H1 (cell line): ENCODE measurements at regions not wholly inside any gene's neighbourhood (a gene's known extent, or its start where the extent isn't known, plus 50 kb on each side); places are given as distances from the start of the nearest gene placed in this dataset.

ENCODE experiments used
- CTCF ChIA-PET: fragments of 300-600 bp; sonication (Branson Sonifier 250); formaldehyde crosslinking; loops from one replicate; lab custom pipeline; 2021; ENCODE audit not compliant: partially characterized antibody; lab: Charles Lee
- POLR2A ChIA-PET: fragments of 300-600 bp; sonication (Branson Sonifier 250); formaldehyde crosslinking; loops from one replicate; lab custom pipeline; 2021; ENCODE audit warnings: inconsistent platforms; ENCODE audit not compliant: partially characterized antibody; lab: Charles Lee
- DNase-seq, 2 experiments: peaks; one replicate each; pipeline versions ENCODE4 v3.0.0 to v3.0.0-alpha.2; 2010 to 2022; ENCODE audit warnings: low spot score in 2 of 2, low read depth in 1 of 2, mixed read lengths in 1 of 2
- FAIRE-seq: peaks from 2 replicates; lab custom pipeline; 2011; peaks lifted over from hg19 to GRCh38; lab: Jason Lieb, UNC
- H2AFZ ChIP-seq: 2 replicates; pipeline ENCODE4 v1.8.1; 2012; ENCODE audit warnings: low read length, inconsistent platforms
- H2AK5ac ChIP-seq: 2 replicates; pipeline ENCODE4 v1.6.1; 2013; ENCODE audit warnings: low read depth, low read length
- H2BK120ac ChIP-seq: replicated peaks from 2 replicates; pipeline ENCODE3; 2013; ENCODE audit warnings: low read depth, low read length, inconsistent platforms
- H2BK12ac ChIP-seq: 2 replicates; pipeline ENCODE4 v1.6.1; 2013; ENCODE audit warnings: low read depth, low read length
- H2BK15ac ChIP-seq: 2 replicates; pipeline ENCODE4 v1.6.1; 2013; ENCODE audit warnings: low read length
- H2BK20ac ChIP-seq: 2 replicates; pipeline ENCODE4 v1.6.1; 2013; ENCODE audit warnings: low read length
- H2BK5ac ChIP-seq: 2 replicates; pipeline ENCODE4 v1.6.1; 2013; ENCODE audit warnings: low read depth, low read length
- H3K14ac ChIP-seq: 2 replicates; pipeline ENCODE4 v1.6.1; 2013; ENCODE audit warnings: inconsistent platforms; ENCODE audit not compliant: insufficient read length
- H3K18ac ChIP-seq: 2 replicates; pipeline ENCODE4 v1.6.1; 2013; ENCODE audit warnings: low read length; ENCODE audit errors: extremely low read depth
- H3K23ac ChIP-seq: 2 replicates; pipeline ENCODE4 v1.6.1; 2013; ENCODE audit warnings: inconsistent platforms; ENCODE audit not compliant: insufficient read length
- H3K23me2 ChIP-seq: 2 replicates; pipeline ENCODE4 v1.6.1; 2013; ENCODE audit warnings: low read depth, low read length
- H3K27ac ChIP-seq: 2 replicates; pipeline ENCODE4 v1.6.1; 2011; ENCODE audit warnings: low read depth, low read length, inconsistent platforms
- H3K27me3 ChIP-seq, 4 experiments: replicated peaks in 1 of 4; 1 replicate in 1 of 4; 2 replicates in 3 of 4; pipeline versions ENCODE4 v1.6.1 to v1.8.1; 2011 to 2013; ENCODE audit warnings: low read length in 3 of 4, mild to moderate bottlenecking in 3 of 4, inconsistent platforms in 2 of 4, mixed read lengths in 2 of 4, moderate library complexity in 1 of 4; ENCODE audit not compliant: control insufficient read depth in 3 of 4, insufficient read depth in 3 of 4; ENCODE audit errors: extremely low read depth in 1 of 4
- H3K36me3 ChIP-seq, 4 experiments: 2 replicates each; pipeline versions ENCODE4 v1.6.1 to v1.8.1; 2011 to 2013; ENCODE audit warnings: mild to moderate bottlenecking in 4 of 4, low read length in 3 of 4, moderate library complexity in 2 of 4, control low read depth in 1 of 4, inconsistent platforms in 1 of 4; ENCODE audit not compliant: insufficient read depth in 4 of 4, control insufficient read depth in 2 of 4
- H3K4ac ChIP-seq: replicated peaks from 2 replicates; pipeline ENCODE3; 2013; ENCODE audit warnings: low read length, low read depth, mixed read lengths, inconsistent platforms; ENCODE audit not compliant: insufficient read length
- H3K4me1 ChIP-seq, 4 experiments: replicated peaks in 1 of 4; 1 replicate in 1 of 4; 2 replicates in 3 of 4; pipeline versions ENCODE4 v1.6.1 to v1.8.1; 2011 to 2013; ENCODE audit warnings: low read length in 3 of 4, inconsistent platforms in 2 of 4, mixed read lengths in 1 of 4; ENCODE audit not compliant: insufficient read depth in 4 of 4, control insufficient read depth in 3 of 4
- H3K4me2 ChIP-seq, 2 experiments: 2 replicates each; pipeline versions ENCODE4 v1.6.1 to v1.8.1; 2011 to 2013; ENCODE audit warnings: low read depth in 2 of 2, low read length in 2 of 2, control low read depth in 1 of 2, inconsistent platforms in 1 of 2, mild to moderate bottlenecking in 1 of 2; ENCODE audit not compliant: insufficient read depth in 1 of 2
- H3K4me3 ChIP-seq, 4 experiments: fragments of 200-600, 300-600 bp in 1 of 4; sonication (generic), shearing (Covaris generic), sonication (Bioruptor Twin) in 1 of 4; 2 replicates each; pipeline versions ENCODE4 v1.5.1 to v1.8.1; 2011 to 2016; ENCODE audit warnings: low read length in 4 of 4, low read depth in 3 of 4, control low read depth in 2 of 4, inconsistent platforms in 2 of 4, mild to moderate bottlenecking in 2 of 4, mixed read lengths in 1 of 4, moderate library complexity in 1 of 4; ENCODE audit not compliant: insufficient read depth in 2 of 4; ENCODE audit errors: extremely low read depth in 1 of 4
- H3K56ac ChIP-seq: replicated peaks from 2 replicates; pipeline ENCODE3; 2013; ENCODE audit warnings: low read depth, mild to moderate bottlenecking, mixed read lengths, low read length, inconsistent platforms; ENCODE audit not compliant: insufficient read length
- H3K79me1 ChIP-seq: 2 replicates; pipeline ENCODE4 v1.6.1; 2013; ENCODE audit warnings: low read depth, low read length, control low read depth
- H3K79me2 ChIP-seq, 2 experiments: 2 replicates each; pipeline versions ENCODE4 v1.6.1 to v1.8.1; 2012 to 2013; ENCODE audit warnings: low read length in 2 of 2, mild to moderate bottlenecking in 2 of 2, inconsistent platforms in 1 of 2; ENCODE audit not compliant: insufficient read depth in 2 of 2, control insufficient read depth in 1 of 2
- H3K9ac ChIP-seq, 4 experiments: replicated peaks in 1 of 4; 1 replicate in 1 of 4; 2 replicates in 3 of 4; pipeline versions ENCODE4 v1.6.1 to v1.8.1; 2011 to 2013; ENCODE audit warnings: low read depth in 3 of 4, low read length in 3 of 4, control low read depth in 2 of 4, mild to moderate bottlenecking in 2 of 4, moderate library complexity in 2 of 4, inconsistent platforms in 1 of 4; ENCODE audit errors: extremely low read depth in 1 of 4
- H3K9me3 ChIP-seq, 2 experiments: 2 replicates each; pipeline versions ENCODE4 v1.6.1 to v1.8.1; 2012 to 2013; ENCODE audit warnings: mild to moderate bottlenecking in 2 of 2, moderate library complexity in 2 of 2, control low read depth in 1 of 2, inconsistent platforms in 1 of 2, low read depth in 1 of 2, low read length in 1 of 2, mixed read lengths in 1 of 2; ENCODE audit not compliant: insufficient read depth in 2 of 2
- H4K20me1 ChIP-seq, 2 experiments: replicated peaks in 1 of 2; 2 replicates each; pipeline versions ENCODE3 to v1.8.1; 2011 to 2013; ENCODE audit warnings: inconsistent platforms in 2 of 2, low read length in 2 of 2, mild to moderate bottlenecking in 1 of 2; ENCODE audit not compliant: insufficient read depth in 2 of 2, control insufficient read depth in 1 of 2
- H4K5ac ChIP-seq: 2 replicates; pipeline ENCODE4 v1.6.1; 2013; ENCODE audit warnings: low read length, low read depth, mixed read lengths, inconsistent platforms; ENCODE audit not compliant: insufficient read length
- H4K8ac ChIP-seq: 2 replicates; pipeline ENCODE4 v1.8.0; 2013; ENCODE audit warnings: mild to moderate bottlenecking, moderate library complexity, low read length, inconsistent platforms; ENCODE audit not compliant: insufficient read depth; ENCODE audit errors: extremely low read depth
- H4K91ac ChIP-seq: replicated peaks from 2 replicates; pipeline ENCODE3; 2013; ENCODE audit warnings: low read length, mixed read lengths, inconsistent platforms; ENCODE audit not compliant: insufficient read length
- NANOG ChIP-seq: IDR thresholded peaks from 2 replicates; pipeline ENCODE4 v1.6.1; 2011; ENCODE audit warnings: low read length, low read depth, mild to moderate bottlenecking, inconsistent platforms; ENCODE audit not compliant: insufficient read depth, poor library complexity, severe bottlenecking
- TAF1 ChIP-seq: IDR thresholded peaks from 2 replicates; pipeline ENCODE4 v1.6.1; 2011; ENCODE audit warnings: mild to moderate bottlenecking, low read depth, low read length
- WGBS, 2 experiments: shearing (Covaris generic) in 1 of 2; methylation state at CpG; one replicate each; pipeline versions ENCODE4 v1.1.6 to v1.1.7; 2013 to 2015; ENCODE audit warnings: low lambda C conversion rate in 2 of 2, mixed read lengths in 2 of 2, inconsistent platforms in 1 of 2, low coverage in 1 of 2, missing lambda C conversion rate in 1 of 2; ENCODE audit not compliant: insufficient replicate concordance in 2 of 2, insufficient coverage in 1 of 2, insufficient read length in 1 of 2; ENCODE audit errors: extremely low coverage in 1 of 2, missing lambda C conversion rate in 1 of 2; 5-methylcytosine and 5-hydroxymethylcytosine counted together
- TF ChIP-seq, protein P1 (sequence below): IDR thresholded peaks from 2 replicates; pipeline ENCODE4 v1.6.1; 2012; ENCODE audit warnings: inconsistent platforms

DNA sequence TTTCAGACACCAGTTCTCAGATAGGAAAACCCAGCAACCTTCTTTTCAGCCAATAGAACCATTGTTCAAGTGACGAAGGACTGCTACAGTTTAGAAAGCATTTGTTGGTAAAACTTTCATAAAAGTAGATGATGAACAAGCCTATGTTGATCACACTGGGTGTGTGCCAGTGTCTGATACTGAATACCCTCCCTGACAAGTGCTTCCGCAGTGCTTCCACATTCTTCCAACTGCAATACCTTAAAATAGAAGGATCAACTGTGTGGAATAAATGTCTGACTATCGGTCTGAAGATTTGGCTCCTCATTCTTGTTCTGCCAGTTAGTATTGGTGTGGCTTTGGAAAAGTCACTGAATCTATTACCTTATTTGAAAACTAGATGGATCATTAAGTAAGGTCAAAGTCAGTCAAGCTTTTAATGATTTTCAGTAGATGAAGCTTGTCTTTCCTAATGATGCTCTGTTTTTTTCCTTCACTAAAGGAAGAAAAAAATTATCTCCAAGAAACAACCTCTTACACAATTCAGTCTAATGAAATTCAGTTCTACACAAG lies 479.4 kb upstream of the CBLB start:
- no peaks in the 10 kb centered on the region for H3K27me3 ChIP-seq
- no peak overlapping the region for H3K4me2 ChIP-seq
- H2AFZ ChIP-seq = no peak overlapping the region; the same call in 1 of the 2 replicates
- H4K91ac ChIP-seq = no peak overlapping the region
- no peak overlapping the region for H2BK5ac ChIP-seq
- H3K9ac ChIP-seq = no peak overlapping the region
- H4K8ac ChIP-seq = no peak overlapping the region
- H3K79me1 ChIP-seq = no peaks in the 10 kb centered on the region
- no peak overlapping the region for H2BK15ac ChIP-seq
- FAIRE-seq (no peak), DNase-seq (no peak)
- no peaks in the 10 kb centered on the region for H3K79me2 ChIP-seq
- ChIA-PET POLR2A (no interaction called here), CTCF (no interaction called here)
- 78% methylated on average over 3 of the region's 3 CpGs; no CpG with 5 or more reads in 1 of the 2 experiments for WGBS, 2 experiments
- TF ChIP-seq TAF1 = no peak
- no peak for TF ChIP-seq NANOG
- TF ChIP-seq, protein P1, sequence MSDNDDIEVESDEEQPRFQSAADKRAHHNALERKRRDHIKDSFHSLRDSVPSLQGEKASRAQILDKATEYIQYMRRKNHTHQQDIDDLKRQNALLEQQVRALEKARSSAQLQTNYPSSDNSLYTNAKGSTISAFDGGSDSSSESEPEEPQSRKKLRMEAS = no peak
- no peak overlapping the region for H3K23ac ChIP-seq
- H3K23me2 ChIP-seq = no peaks in the 10 kb centered on the region
- H3K9me3 ChIP-seq = no peaks in the 10 kb centered on the region
- H3K56ac ChIP-seq = no peak overlapping the region
- no peak overlapping the region for H3K18ac ChIP-seq
- no peak overlapping the region for H4K5ac ChIP-seq
- no peak overlapping the region for H2AK5ac ChIP-seq
- no peaks in the 10 kb centered on the region for H3K4me1 ChIP-seq
- no peaks in the 10 kb centered on the region for H3K36me3 ChIP-seq
- H3K4ac ChIP-seq = no peak overlapping the region
- H2BK20ac ChIP-seq = no peak overlapping the region
- no peak overlapping the region for H3K27ac ChIP-seq
- H2BK12ac ChIP-seq = no peak overlapping the region
- no peak overlapping the region for H3K14ac ChIP-seq
- H3K4me3 ChIP-seq = no peak overlapping the region
- no peak overlapping the region for H2BK120ac ChIP-seq
- no peaks in the 10 kb centered on the region for H4K20me1 ChIP-seq
